NCI-H2196 (cell line): ENCODE measurements at regions not wholly inside any gene's neighbourhood (a gene's known extent, or its start where the extent isn't known, plus 50 kb on each side); places are given as distances from the start of the nearest gene placed in this dataset.
"Not testable (repeated sequence)": the region's sequence is repeated elsewhere in the genome, so short reads cannot be mapped to it uniquely, and the experiment has no call there.

Source experiments
- DNase-seq: peaks from one replicate; lab custom pipeline; 2025; ENCODE audit not compliant: unreplicated experiment; lab: John Stamatoyannopoulos, UW

DNA sequence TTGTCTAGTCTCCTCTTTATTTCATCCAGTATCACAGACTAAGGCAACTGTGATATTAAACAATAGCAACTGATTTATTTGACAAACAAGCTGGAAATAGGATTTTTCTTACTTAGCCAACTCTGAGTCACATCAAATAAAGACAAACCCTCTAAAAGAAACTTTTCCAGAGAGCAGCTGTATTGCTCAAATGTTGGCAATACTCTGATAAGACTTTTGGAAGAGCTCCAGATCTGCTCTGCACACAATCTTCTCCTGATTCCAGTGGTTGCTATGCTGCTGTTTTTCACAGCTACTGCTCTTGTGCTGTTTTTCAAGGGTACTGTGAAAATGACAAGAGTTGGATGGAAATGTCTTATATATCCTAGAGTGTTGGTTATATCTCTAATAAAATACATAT, 1479.2 kb downstream of the SLITRK5 start:
- DNase-seq = no peak

DNA sequence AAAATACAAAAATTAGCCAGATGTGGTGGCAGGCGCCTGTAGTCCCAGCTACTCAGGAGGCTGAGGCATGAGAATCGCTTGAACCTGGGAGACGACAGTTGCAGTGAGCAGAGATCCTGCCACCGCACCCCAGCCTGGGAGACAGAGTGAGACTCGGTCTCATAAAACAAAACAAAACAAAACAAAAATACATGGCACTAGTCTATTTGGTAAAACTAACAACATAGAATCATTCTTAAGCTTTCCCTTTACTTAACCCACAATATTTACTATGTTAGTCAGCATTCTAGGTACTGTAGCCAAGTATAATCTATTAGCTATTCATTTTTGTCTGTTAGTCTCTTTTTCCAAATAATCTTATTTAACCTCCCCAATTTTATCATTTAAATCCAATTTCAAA, 1482.8 kb downstream of the SLITRK5 start:
- DNase-seq = no peak

DNA sequence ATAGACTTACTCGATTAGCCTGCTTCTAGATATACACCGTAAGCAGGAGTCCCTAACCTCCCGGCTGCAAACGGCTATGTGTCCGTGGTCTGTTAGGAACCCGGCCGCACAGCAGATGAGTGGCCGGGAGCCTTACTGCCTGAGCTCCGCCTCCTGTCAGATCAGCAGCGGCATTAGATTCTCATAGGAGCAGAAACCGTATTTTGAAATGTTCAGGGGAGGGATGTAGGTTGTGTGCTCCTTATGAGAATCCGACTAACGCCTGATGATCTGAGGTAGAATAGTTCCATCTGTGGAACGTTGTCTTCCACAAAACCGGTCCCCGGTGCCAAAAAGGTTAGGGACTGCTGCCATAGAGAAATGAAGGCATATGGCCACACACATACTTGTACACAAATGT, 1491.9 kb downstream of the SLITRK5 start:
- no peak for DNase-seq

DNA sequence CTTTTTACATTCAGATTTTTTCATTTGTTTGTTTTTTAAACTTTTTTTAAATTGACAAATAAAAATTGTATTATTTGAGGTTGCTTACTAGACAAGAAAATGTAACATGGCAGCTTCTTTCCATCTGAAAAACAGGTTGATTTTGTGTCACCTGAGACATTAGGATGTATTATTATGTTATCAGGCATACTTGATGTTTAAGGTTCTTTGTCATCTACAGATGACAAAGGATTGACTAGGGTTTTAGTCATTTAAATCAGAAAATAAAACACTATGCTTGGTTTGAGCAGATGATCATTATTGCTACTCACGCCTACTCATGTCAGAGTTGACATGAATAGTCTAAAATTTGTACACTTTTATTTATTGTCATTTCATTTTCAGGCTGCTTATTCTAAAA, 1494.5 kb downstream of the SLITRK5 start:
- DNase-seq = no peak

DNA sequence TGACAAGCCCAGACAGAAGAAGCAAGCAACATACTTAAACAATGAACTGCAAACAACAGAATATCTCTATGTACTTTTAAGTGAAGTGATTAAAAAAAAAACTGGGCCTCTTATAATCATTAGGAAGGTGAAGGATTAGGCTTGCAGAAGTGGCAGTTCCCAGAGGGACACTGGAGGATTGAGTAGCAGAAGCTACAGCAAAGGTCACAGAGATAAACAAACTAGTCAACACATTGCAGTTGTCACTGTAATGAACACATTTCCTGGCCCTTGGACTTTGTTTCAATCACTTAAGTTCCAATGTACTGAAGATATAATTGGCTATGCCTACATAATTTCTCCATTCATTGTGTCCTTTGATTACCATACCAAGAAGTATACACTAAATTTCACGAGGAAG, 1498.8 kb downstream of the SLITRK5 start:
- DNase-seq = no peak

DNA sequence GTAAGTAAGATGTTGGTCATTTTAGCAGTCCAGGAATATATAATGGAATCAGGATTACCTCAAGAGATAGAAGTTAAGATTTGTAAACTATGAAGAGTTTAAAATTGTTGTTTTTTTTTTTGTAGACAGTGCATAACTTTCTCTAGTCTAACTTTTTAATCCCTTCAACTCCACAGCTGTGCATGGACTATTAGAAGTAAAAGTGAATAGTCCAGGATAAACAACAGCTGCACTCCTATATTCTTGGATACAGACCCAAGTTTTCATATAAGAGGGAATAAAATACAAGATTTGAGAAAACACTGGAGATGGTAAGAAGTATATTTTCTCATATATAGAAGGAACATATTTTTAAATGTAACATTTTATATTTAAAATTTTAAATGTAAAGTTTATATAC, 1509.9 kb downstream of the SLITRK5 start:
- no peak for DNase-seq

DNA sequence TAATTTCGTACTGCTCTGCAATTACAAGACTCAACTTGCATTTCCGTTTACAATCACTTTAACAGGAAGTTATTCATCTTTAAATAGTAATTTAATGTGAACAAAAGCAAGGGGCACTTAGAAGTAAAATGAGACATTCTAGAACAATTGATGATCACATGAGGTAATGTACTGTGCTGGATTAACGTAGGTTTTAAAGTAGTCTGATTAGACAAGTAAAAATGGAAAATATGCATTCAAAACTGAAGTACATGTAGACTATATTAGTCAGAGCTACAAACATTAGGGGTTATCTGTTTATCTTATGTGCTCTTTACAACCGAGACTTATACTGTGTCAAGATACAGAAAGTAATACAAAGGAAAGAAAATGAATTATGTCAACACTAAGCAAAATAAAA, 1528.0 kb downstream of the SLITRK5 start:
- no peak for DNase-seq

DNA sequence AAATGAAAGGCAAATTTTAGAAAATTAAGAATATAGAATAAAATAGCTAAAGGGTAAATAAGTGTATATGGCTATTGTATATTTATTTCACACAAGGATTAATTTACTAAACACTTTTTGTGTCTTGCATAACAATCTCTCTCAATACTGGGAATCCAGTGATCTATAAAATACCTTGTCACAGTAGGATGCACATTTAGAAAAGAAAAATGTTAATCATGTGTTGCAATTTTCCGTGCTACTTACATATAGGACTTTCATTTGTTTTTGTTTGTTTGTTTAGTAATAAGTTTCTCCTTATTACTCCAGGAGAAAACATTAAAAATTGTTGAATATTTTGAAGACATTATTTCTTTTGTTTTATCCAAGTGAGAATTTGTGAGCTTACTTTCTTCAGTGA, 1533.3 kb downstream of the SLITRK5 start:
- DNase-seq = no peak

DNA sequence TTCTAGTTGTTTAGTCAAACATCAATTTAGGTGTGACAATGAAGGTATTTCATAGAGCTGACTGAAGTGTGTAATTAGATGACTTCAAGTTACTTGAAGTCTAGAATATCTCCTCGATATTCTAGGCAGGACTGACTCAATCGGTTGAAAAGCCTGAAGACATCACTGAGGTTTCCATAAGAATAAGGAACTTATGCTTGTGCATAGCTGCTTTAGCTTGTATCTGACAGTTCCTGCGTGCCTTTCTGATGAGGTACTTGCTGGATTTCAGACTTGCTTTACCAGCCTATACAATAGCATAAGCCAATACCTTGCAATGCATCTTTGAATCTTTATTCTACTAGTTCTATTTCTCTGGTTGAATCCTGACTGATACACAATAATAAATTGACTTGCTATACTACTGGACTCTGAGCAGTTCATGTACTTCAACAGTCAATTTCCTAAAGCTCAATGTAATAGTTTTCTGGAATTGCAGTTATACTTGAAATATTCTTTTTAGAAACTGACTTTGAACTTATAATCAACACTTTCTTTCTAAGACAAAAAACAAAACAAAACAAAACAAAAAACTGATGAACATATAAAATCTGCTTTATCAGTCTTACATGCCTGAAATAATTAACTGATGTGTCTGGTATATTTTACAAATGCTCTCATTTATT, 1534.8 kb downstream of the SLITRK5 start:
- no peak for DNase-seq

DNA sequence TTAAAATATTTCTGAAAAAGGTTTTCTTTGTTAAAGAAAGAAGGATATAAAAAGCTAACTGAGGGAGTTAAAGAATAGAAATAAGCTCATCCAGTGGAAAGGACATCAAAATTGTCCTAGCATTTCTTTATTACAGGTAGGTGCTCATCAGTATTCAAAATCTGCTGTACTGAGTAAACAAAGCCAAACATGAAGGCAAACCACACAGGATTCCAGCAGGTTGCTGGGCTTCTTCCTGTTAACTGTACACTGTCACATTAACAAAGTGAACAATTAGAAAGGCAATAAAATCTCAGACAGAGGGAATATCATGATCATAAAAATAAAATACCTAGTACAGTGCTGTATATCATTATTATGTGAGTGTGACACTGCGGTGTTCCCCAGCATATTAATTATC, 1541.0 kb downstream of the SLITRK5 start:
- no peak for DNase-seq

DNA sequence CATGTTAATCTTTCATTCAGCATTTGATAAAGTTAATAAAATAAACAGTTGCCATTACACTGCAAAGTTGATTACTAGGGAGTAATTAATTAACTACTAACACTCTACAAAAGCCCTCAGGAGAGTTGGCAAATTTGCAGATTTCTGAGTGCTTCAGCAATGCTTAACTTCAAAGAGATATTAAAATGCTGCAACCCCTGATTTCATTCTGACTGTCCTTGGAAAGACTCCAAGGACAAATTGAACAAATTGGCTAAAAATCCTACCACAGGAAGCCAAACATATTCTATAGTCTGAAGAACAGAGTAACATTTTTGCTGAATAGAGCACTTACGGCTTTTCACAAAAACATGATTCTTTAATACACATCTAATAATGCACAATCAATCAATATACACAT, 1543.0 kb downstream of the SLITRK5 start:
- no peak for DNase-seq

DNA sequence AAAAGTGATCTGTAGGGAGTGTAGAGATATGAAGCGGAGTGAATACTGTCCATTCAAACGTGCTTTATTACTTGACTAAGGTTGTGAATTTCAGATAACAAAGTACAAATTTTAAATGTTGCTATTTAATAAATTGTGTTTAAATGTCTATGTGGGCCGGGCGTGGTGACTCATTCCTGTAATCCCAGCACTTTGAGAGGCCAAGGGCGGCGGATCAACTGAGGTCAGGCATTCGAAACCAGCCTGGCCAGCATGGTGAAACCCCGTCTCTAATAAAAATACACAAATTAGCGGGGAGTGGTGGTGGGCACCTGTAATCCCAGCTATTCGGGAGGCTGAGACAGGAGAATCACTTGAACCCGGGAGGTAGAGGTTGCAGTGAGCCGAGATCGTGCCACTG, 1544.1 kb downstream of the SLITRK5 start:
- not testable (repeated sequence) for DNase-seq

DNA sequence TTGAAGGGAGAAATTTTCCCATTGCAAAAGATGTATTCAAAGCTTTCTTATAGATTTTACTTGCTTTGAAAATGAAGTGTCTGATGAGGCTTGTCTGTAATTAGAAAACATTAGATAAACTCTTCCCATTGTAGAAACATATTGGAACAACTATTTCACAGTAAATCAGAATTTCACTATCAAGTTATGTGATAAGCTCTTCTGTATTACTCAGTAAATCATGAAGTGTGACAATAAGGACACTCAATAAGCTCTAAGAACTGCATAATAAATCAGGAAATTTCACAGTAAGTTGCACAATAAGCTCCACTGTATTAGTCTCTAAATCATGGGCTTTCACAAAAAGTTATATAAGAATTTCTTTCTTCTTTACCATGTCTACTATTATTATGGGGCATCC, 1546.6 kb downstream of the SLITRK5 start:
- no peak for DNase-seq

DNA sequence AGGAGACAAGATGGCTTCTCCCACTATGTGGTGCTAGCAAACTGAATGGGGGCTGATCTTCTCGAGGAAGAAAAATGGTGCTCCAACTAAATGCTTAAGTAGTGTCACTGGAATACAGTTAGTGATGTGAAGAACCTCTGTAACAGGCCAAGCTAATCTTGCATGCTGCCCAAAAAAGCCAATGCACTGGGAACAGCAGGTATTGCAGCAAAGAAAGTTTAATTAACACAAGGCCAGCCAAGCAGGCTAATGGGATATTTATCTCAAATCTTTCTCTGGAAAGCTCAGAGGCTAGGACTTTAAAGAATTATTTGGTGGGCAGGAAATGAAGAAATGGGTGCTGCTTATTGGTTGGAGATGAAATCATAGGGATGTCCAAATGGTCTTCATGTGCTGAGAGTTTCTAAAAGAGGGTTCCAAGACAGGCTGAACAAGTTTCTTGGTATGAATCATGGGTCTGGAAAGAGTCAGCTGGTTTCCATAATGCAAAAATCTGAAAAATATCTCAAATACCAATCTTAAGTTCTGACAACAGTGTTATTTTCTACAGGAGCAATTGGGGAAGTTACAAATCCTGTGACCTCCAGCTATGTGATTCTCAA, 1550.5 kb downstream of the SLITRK5 start:
- DNase-seq = no peak

DNA sequence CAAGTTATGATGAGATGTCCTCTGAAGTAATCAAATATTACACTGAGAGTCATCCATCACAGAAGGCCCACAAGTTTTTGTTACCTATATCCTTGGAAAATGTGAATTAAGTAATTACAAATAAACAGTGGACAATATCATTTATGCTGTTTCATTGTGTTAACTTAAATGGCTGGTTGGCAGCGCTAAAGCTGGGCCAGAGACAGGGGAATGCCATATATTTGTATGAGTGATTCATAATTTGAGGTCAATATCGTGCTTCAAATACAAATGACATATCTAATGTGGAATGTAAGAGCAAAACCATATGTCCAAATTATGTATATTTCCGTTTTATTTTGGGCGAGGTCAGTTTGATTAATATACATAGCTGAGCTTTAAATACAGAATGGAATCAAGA, 1556.2 kb downstream of the SLITRK5 start:
- DNase-seq = no peak

DNA sequence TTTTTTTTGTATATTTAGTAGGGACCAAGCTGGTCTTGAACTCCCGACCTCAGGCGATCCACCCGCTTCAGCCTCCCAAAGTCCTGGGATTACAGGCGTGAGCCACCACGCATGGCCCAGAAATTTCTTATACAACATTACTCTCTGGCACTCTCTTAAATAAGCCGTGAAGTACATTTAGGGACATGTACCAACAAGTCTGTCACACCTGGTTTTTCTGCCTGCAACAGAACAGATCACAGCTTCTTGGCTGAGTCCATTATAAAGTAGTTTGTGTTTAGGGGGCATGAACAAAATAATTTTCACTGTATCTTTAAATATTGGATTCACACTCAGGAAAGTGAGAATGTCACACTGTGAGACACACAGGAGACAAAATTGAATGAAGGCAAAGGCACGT, 1567.3 kb downstream of the SLITRK5 start:
- no peak for DNase-seq

DNA sequence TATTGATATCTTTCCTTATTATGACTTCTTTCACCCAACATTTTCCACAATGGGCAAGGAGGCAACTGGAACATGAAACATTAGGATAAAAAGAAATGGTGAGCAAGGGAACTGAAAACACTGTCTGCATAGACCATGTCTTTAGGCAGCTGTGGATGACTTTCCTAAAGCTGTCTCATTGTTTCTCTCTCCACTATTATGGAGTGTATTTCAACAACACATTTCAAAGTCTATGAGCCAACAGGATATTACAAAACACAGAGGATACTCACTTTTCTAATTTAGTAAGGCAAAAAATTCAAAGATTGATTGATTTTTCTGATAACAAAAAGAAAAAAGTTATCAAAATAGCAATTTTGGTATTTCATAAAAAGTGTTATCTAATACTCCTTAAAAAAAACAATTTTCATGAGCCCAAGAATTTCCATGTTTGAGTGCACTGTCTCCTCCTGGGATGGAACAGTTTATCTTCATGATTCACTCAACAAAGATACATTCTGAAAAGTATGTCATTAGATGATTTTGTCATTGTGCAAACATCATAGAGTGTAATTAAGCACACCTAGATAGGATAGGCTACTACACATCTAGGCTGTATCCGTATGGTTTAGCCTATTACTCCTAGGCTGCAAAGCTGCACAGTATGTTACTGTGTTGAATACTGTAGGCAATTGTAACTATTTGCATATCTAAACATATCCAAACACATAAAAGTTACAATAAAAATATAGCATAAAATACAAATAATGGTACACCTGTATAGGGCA, 1568.4 kb downstream of the SLITRK5 start:
- no peak for DNase-seq

DNA sequence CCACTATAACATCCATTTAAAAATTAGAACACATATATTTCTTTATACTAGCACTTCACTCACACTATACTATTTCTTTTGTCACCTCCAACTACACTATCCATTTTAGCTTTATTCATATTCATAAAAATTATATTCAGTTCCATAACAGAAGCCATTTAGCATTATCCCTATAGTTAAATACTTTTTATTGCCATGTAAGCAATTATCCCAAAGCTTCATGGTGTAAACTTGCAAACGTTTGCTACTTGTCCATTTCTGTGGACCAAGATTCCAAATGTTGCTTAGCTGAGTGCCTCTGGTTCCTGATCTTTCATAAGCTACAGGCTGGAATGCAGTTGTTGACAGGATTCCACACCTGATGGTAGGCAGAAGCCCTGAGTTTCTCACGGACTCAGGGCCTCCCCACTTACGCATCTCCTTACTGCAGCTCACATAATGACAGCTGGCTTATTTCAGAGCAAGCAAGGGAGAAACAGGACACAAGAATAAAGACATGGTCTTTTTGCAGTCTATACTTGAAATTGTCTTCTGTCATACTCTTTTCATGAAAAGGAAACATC, 1584.8 kb downstream of the SLITRK5 start:
- DNase-seq = no peak

DNA sequence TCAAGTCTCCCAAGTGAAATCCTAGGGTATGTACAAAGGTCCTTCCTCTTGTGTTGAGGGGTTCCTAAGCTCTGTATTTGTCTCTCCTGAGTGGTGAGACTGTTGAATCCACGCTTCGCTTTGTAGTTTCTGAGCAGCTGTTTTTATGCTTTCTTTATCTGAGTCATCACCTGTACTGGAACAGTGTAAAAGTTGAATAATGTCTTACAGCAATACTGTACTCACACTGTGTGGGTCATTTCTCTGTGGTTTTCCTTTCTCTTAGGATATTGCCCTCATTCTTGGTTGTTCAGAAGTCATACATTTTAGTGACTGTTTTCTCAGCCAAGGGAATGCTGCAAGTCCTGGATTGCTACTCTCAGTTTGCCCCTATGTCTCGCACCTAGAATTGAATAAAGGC, 1596.6 kb downstream of the SLITRK5 start:
- no peak for DNase-seq

DNA sequence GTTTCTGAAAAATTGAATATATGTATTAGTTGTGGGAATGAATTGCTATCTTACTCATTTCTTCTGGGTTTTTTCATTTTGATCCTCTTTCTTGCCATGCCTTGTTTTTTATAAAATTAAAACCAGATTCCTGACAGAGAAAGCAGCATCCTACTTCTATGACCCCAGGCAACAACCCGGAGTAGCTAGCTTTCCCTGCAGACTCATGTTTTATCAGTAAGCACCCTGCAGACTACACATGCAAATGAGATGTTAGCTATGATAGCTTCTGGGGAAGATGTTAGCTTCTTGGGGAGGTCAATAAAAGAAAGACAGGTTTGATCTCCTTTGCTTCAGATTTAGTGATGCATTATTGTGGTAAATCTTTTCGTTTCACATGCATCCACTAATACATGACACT, 1598.6 kb downstream of the SLITRK5 start:
- DNase-seq = no peak

DNA sequence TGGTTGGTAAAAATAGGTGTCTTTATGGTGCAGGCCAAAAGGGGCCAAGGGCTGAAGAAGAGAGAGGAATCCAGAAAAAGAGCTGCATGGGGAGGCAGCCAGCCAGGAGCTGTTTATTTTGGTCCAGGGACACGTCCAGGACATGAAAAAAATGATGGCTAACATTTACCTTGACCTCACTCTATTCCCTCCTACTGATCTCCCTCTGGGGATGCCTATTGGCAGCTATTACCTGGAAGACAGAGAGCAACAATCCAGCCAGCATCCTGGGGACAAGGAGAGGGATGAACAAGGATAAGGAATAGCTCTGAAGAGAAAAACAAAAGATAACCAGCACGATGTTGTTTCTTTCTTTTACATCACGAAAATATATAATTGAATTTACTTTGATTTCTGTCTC, 1599.6 kb downstream of the SLITRK5 start:
- DNase-seq = no peak

DNA sequence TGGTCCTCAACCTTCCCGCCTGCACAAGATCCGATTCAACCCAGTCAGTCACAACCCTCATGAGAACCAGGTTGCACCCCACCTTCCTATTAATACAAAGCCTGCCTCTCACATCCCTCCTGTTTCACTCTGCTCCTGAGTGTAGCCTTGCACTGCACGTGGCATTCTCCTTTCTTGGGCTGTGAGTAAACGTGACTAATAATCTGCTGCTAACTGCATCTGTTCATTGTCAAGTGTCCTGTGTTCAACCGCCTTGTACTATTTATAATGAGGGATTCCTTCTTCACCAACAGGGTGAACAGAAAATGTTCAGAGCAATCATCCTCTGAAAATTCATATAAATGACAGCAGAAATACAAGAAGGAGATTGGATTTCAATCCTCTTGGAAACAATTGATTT, 1608.2 kb downstream of the SLITRK5 start:
- no peak for DNase-seq
